Cardiac fibroblast (primary cell): ENCODE measurements at regions not wholly inside any gene's neighbourhood (a gene's known extent, or its start where the extent isn't known, plus 50 kb on each side); places are given as distances from the start of the nearest gene placed in this dataset.
"Not testable (repeated sequence)": the region's sequence is repeated elsewhere in the genome, so short reads cannot be mapped to it uniquely, and the experiment has no call there.

Experiments
- DNase-seq, 2 donors: peaks; one replicate each; pipeline versions ENCODE4 v3.0.0 to v3.0.0-alpha.2; 2010; ENCODE audit warnings: low read depth in 2 of 2
- H3K4me3 ChIP-seq, 2 donors: replicated peaks in 1 of 2; 1 replicate in 1 of 2; 2 replicates in 1 of 2; pipeline ENCODE4 v1.5.1; 2011; ENCODE audit warnings: low read depth in 2 of 2, low read length in 2 of 2, mild to moderate bottlenecking in 2 of 2, moderate library complexity in 1 of 2
- CTCF ChIP-seq: IDR thresholded peaks from one replicate; pipeline ENCODE4 v1.5.1; 2011; ENCODE audit warnings: low read depth, mild to moderate bottlenecking, low read length, inconsistent platforms

DNA sequence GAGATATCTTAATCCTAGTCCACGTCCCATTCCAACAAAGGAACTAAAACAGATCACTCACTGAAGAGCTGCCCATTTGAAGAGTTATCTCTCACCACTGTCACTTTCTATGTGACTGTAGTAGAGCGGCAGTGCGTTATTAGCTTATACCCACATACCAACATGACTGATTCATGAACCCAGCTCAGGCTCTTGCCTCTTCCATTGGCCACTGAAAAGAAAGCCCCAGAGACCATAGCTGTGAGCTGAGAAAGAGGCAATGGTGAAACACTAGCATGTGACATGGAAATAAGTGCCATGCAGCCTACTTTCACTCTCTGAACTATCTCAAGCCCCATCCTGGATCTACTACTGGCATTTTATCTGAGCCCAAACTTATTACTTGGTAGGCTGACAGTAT lies 151.7 kb upstream of the MOCS2 start:
- peak; percentile 5 to 79 for DNase-seq
- no peak overlapping the region for H3K4me3 ChIP-seq
- no peak for TF ChIP-seq CTCF

GRCh38 chr5:53262348-53262970 lies 152.9 kb upstream of the MOCS2 start:
- TF ChIP-seq CTCF, result peak; percentile 74
- DNase-seq, result peak; percentile 80 to 81
- H3K4me3 ChIP-seq, result no peak overlapping the region

DNA sequence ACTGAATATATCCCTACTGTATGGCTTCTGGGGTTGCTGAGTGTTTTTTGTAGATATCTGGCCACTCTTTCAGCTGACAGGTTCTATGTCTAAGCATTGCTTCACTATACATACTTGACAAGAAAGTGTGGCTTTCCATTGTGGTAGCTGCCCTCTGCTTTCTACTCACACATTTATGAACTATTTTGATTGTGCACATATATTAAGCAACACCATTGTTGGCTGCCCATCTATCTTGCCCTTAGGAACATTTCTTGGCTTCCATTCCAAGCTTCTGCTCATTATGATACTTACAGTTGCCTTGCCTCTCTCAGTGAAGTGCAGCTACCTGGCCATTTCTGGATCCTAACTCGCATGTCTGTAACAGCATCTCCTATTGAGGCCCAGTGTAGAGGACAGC lies 153.6 kb upstream of the MOCS2 start:
- H3K4me3 ChIP-seq, result no peak overlapping the region
- no peak for TF ChIP-seq CTCF
- DNase-seq, result peak in 1 of 2 donors; percentile 60

- peak in 1 of 2 donors; percentile 15 for DNase-seq
- H3K4me3 ChIP-seq, result no peak overlapping the region
- no peak for TF ChIP-seq CTCF
Observed at GRCh38 chr5:53265043-53265442, 155.5 kb upstream of the MOCS2 start.

- not testable (repeated sequence) for DNase-seq, H3K4me3 ChIP-seq
Observed at GRCh38 chr5:53268241-53268640, 158.7 kb upstream of the MOCS2 start.

DNA sequence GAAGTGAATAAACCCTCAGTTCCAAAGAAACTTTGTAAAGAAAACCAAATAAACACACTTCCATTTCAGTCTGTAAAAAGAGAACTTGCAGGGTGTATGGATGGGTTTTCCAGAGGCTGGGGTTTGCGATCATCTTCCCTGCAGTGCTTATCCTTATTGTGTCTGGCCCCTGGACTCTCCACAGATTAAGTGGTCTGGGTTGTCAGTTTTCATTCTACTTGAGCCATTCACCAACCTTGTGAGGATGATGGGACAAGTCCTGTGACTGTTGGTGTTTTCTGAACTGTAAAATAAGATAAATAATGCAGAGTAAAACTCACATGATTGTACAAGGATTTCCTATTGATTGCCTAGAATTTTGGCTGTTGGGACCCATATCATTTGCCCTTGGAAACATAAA lies 166.1 kb upstream of the MOCS2 start:
- no peak for TF ChIP-seq CTCF
- H3K4me3 ChIP-seq, result no peak overlapping the region
- DNase-seq, result no peak

DNA sequence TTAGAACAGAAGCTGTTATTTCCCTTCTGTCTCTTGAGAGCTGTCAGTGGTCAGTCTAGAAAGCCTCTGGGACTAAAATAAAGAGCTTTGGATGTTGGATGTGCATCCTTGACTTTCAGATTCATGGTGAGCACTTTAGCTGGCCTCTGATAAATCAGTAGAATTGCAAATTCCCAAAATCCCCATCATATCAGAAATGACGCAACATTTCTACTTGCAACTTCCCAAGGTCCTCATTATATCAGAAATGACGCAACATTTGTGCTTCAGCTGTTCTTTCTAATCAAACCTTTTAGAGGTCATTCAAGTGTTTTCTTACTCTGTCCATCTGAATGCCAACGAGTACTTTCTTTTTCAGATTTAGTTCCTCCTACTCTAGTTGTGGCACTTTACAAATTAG lies 167.3 kb upstream of the MOCS2 start:
- no peak overlapping the region for H3K4me3 ChIP-seq
- peak; percentile 39 to 88 for DNase-seq
- TF ChIP-seq CTCF, result no peak
